IMR-90 (cell line): ENCODE measurements at regions not wholly inside any gene's neighbourhood (a gene's known extent, or its start where the extent isn't known, plus 50 kb on each side); places are given as distances from the start of the nearest gene placed in this dataset.

Source experiments
- ATAC-seq: fragments of 200-7000 bp; cut with Tn5 transposase; 2 replicates; pipeline ENCODE4 v1.9.1; 2020; ENCODE audit warnings: low read depth, mild to moderate bottlenecking, moderate library complexity
- BruUV-seq: library from RNA; stranded (reverse); fragments of 400-500 nt; replicated peaks from 2 replicates; lab custom pipeline; 2021; lab: Mats Ljungman, UMichigan
- CTCF ChIA-PET: fragments of 300-600 bp; formaldehyde crosslinking; extraction: SDS; loops from one replicate; lab custom pipeline; 2021; ENCODE audit warnings: antibody characterized with exemption; lab: Yijun Ruan, JAX
- POLR2A ChIA-PET: fragments of 300-600 bp; sonication (Branson Sonifier 250); formaldehyde crosslinking; loops from one replicate; lab custom pipeline; 2022; ENCODE audit warnings: antibody characterized with exemption; ENCODE audit not compliant: unreplicated experiment; lab: Charles Lee
- DNase-seq: peaks from one replicate; pipeline ENCODE4 v3.0.0; 2013
- H2AFZ ChIP-seq: replicated peaks from 2 replicates; pipeline ENCODE3; 2013; ENCODE audit warnings: low read length, mild to moderate bottlenecking; ENCODE audit not compliant: poor library complexity
- H2AK5ac ChIP-seq: 2 replicates; pipeline ENCODE4 v1.6.1; 2013; ENCODE audit warnings: low read depth, low read length, inconsistent platforms
- H2AK9ac ChIP-seq: replicated peaks from 2 replicates; pipeline ENCODE3; 2013; ENCODE audit warnings: mild to moderate bottlenecking, low read depth, low read length, moderate library complexity; ENCODE audit not compliant: poor library complexity
- H2BK120ac ChIP-seq: 2 replicates; pipeline ENCODE4 v1.6.1; 2013; ENCODE audit warnings: low read depth, low read length, inconsistent platforms
- H2BK15ac ChIP-seq: 3 replicates; pipeline ENCODE4 v1.6.1; 2013; ENCODE audit warnings: low read depth, low read length, inconsistent platforms
- H2BK20ac ChIP-seq: 2 replicates; pipeline ENCODE4 v1.6.1; 2013; ENCODE audit warnings: low read depth, mild to moderate bottlenecking, inconsistent platforms, low read length, moderate library complexity
- H2BK5ac ChIP-seq: 2 replicates; pipeline ENCODE4 v1.6.1; 2013; ENCODE audit warnings: mild to moderate bottlenecking, low read depth, low read length, inconsistent platforms; ENCODE audit not compliant: poor library complexity, severe bottlenecking
- H3K14ac ChIP-seq: replicated peaks from 2 replicates; pipeline ENCODE4 v1.6.1; 2013; ENCODE audit warnings: low read depth, low read length, inconsistent platforms
- H3K18ac ChIP-seq: 2 replicates; pipeline ENCODE4 v1.6.1; 2013; ENCODE audit warnings: low read depth, low read length, control low read depth
- H3K23ac ChIP-seq: 2 replicates; pipeline ENCODE4 v1.6.1; 2013; ENCODE audit warnings: low read depth, low read length, inconsistent platforms
- H3K27ac ChIP-seq: 2 replicates; pipeline ENCODE4 v1.5.1; 2013; ENCODE audit warnings: mild to moderate bottlenecking, control low read depth, low read length; ENCODE audit not compliant: insufficient read depth
- H3K27me3 ChIP-seq: 2 replicates; pipeline ENCODE4 v1.6.1; 2013; ENCODE audit warnings: low read length; ENCODE audit not compliant: control insufficient read depth, insufficient read depth
- H3K36me3 ChIP-seq: 2 replicates; pipeline ENCODE4 v1.6.1; 2013; ENCODE audit warnings: low read length, mixed read lengths; ENCODE audit not compliant: control insufficient read depth, insufficient read depth
- H3K4ac ChIP-seq: 2 replicates; pipeline ENCODE4 v1.6.1; 2013; ENCODE audit warnings: low read depth, low read length, inconsistent platforms
- H3K4me1 ChIP-seq: 2 replicates; pipeline ENCODE4 v1.6.1; 2013; ENCODE audit warnings: low read length, mixed read lengths; ENCODE audit not compliant: control insufficient read depth, insufficient read depth
- H3K4me2 ChIP-seq: 2 replicates; pipeline ENCODE4 v1.6.1; 2013; ENCODE audit warnings: low read depth, mild to moderate bottlenecking, control low read depth, low read length, moderate library complexity
- H3K4me3 ChIP-seq: 2 replicates; pipeline ENCODE4 v1.5.1; 2013; ENCODE audit warnings: low read depth, mild to moderate bottlenecking, control low read depth, low read length, moderate library complexity; ENCODE audit not compliant: insufficient read depth
- H3K56ac ChIP-seq: 2 replicates; pipeline ENCODE4 v1.6.1; 2013; ENCODE audit warnings: low read length, inconsistent platforms; ENCODE audit not compliant: insufficient read depth; ENCODE audit errors: extremely low read depth
- H3K79me1 ChIP-seq, 2 experiments: 2 replicates each; pipeline ENCODE4 v1.6.1; 2013; ENCODE audit warnings: low read length in 2 of 2, inconsistent platforms in 1 of 2, low read depth in 1 of 2
- H3K9ac ChIP-seq: 2 replicates; pipeline ENCODE4 v1.6.1; 2013; ENCODE audit warnings: low read depth, low read length, control low read depth
- H3K9me1 ChIP-seq: 2 replicates; pipeline ENCODE4 v1.6.1; 2013; ENCODE audit warnings: low read length, inconsistent platforms; ENCODE audit not compliant: insufficient read depth
- H3K9me3 ChIP-seq: 2 replicates; pipeline ENCODE4 v1.6.1; 2013; ENCODE audit warnings: low read length; ENCODE audit not compliant: control insufficient read depth, insufficient read depth
- H4K20me1 ChIP-seq: 2 replicates; pipeline ENCODE4 v1.6.1; 2013; ENCODE audit warnings: low read length, inconsistent platforms; ENCODE audit not compliant: insufficient read depth
- H4K5ac ChIP-seq: 2 replicates; pipeline ENCODE4 v1.6.1; 2013; ENCODE audit warnings: mild to moderate bottlenecking, low read depth, low read length, control low read depth
- H4K8ac ChIP-seq, 2 experiments: 2 replicates each; pipeline ENCODE4 v1.6.1; 2013; ENCODE audit warnings: low read depth in 2 of 2, low read length in 2 of 2, control low read depth in 1 of 2, inconsistent platforms in 1 of 2
- H4K91ac ChIP-seq: 2 replicates; pipeline ENCODE4 v1.6.1; 2013; ENCODE audit warnings: low read depth, low read length, inconsistent platforms; ENCODE audit not compliant: insufficient read depth
- BHLHE40 ChIP-seq: fragments of 150-350 bp; IDR thresholded peaks from 2 replicates; pipeline ENCODE4 v1.6.1; 2016; ENCODE audit warnings: mild to moderate bottlenecking, low read depth, low read length
- CEBPB ChIP-seq: IDR thresholded peaks from 2 replicates; pipeline ENCODE4 v1.6.1; 2012; ENCODE audit warnings: low read depth, low read length, improper control_type of control experiment
- CHD1 ChIP-seq: IDR thresholded peaks from 2 replicates; pipeline ENCODE4 v1.6.1; 2012; ENCODE audit warnings: low read depth, low read length, improper control_type of control experiment
- ELK1 ChIP-seq: fragments of 150-350 bp; IDR thresholded peaks from 2 replicates; pipeline ENCODE4 v1.6.1; 2016; ENCODE audit warnings: low read depth, mild to moderate bottlenecking, low read length, moderate library complexity, borderline replicate concordance
- FOS ChIP-seq: fragments of 150-350 bp; IDR thresholded peaks from 2 replicates; pipeline ENCODE4 v1.6.1; 2016; ENCODE audit warnings: low read depth, low read length
- MAFK ChIP-seq: IDR thresholded peaks from 2 replicates; pipeline ENCODE4 v1.6.1; 2012; ENCODE audit warnings: low read depth, low read length, improper control_type of control experiment
- NFE2L2 ChIP-seq: fragments of 150-350 bp; IDR thresholded peaks from 2 replicates; pipeline ENCODE4 v1.6.1; 2016; ENCODE audit warnings: low read depth, mild to moderate bottlenecking, low read length
- RAD21 ChIP-seq: IDR thresholded peaks from 2 replicates; pipeline ENCODE4 v1.6.1; 2012; ENCODE audit warnings: low read length, improper control_type of control experiment
- RCOR1 ChIP-seq: IDR thresholded peaks from 2 replicates; pipeline ENCODE4 v1.6.1; 2012; ENCODE audit warnings: mild to moderate bottlenecking, low read length, improper control_type of control experiment; ENCODE audit not compliant: insufficient replicate concordance
- RFX5 ChIP-seq: IDR thresholded peaks from 2 replicates; pipeline ENCODE4 v1.8.0; 2012; ENCODE audit warnings: low read depth, mild to moderate bottlenecking, low read length, moderate library complexity
- WGBS, 2 experiments: methylation state at CpG; one replicate each; pipeline versions ENCODE4 v1.1.5 to v1.1.7; 2013; ENCODE audit warnings: missing lambda C conversion rate in 2 of 2; ENCODE audit not compliant: insufficient read length in 1 of 2; ENCODE audit errors: extremely low coverage in 2 of 2; 5-methylcytosine and 5-hydroxymethylcytosine counted together
- dilution Hi-C: fragments of 300-500 bp; cut with HindIII; formaldehyde crosslinking; loops from one replicate; pipeline ENCODE4 v1.14.3; 2018; ENCODE audit warnings: low sequenced_read_pairs; ENCODE audit not compliant: unreplicated experiment
- in situ Hi-C: fragments of 300-500 bp; cut with MboI; formaldehyde crosslinking; loops from 3 replicates; pipeline ENCODE4 v1.14.3; 2019; ENCODE audit warnings: low sequenced_read_pairs, inconsistent platforms, mixed read lengths
- intact Hi-C: fragments of 100-400 bp; cut with micrococcal nuclease; formaldehyde crosslinking; loops from 2 replicates; pipeline ENCODE4 v1.10.0; 2022
- TF ChIP-seq, protein P1 (sequence below): conservative IDR thresholded peaks from 2 replicates; pipeline ENCODE4 v1.5.1; 2012; ENCODE audit warnings: mild to moderate bottlenecking, low read depth, low read length, improper control_type of control experiment

DNA sequence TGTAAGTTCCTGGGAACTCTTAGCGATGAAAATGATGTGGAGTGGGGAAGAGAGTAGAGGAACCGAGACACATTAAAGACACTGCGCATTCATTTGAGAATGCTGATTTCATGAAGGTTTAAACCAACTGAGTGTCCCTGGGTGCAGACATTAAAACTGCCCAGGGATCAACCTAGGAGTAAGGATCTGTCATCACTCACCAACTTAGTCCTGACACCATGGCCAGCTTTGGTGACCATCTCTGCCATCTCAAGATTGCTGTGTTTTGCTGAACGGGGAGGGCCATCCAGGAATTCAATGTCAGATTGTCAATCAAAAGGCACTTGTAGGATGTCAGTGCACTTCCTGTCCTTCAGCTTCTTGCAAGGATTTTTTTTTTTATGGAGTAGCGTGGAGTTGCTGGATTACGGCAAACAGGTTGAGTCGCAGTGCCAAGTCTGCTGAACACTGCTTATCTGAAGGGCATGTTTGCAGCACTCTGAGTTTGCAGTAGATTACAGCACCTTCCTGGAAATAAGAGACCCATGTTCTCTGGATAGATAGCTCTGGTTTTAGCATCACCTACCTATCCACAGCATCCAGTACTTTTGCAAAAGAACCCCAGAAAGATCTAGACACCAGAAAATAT lies 258.1 kb upstream of the IRX3 start:
- no peak overlapping the region for H2BK5ac ChIP-seq
- no TSS peak for BruUV-seq
- no peak overlapping the region for H3K4me3 ChIP-seq
- no peaks in the 10 kb centered on the region for H4K20me1 ChIP-seq
- DNase-seq: no peak
- H3K36me3 ChIP-seq: no peaks in the 10 kb centered on the region
- H3K9ac ChIP-seq: no peak overlapping the region
- H2AFZ ChIP-seq: no peak overlapping the region
- in situ Hi-C loops: no loop called here
- no peak overlapping the region for H3K4me2 ChIP-seq
- H2BK15ac ChIP-seq: no peak overlapping the region
- H3K14ac ChIP-seq: no peak overlapping the region
- no peaks in the 10 kb centered on the region for H3K4me1 ChIP-seq
- H3K4ac ChIP-seq: no peak overlapping the region
- H3K56ac ChIP-seq: no peak overlapping the region
- no peaks in the 10 kb centered on the region for H3K9me3 ChIP-seq
- ChIA-PET POLR2A (no interaction called here), CTCF (interaction anchor here (0.7 kb wide), 1 partner anchor 608 kb away, joined by 4 read pairs; no protein-coding TSS in a partner anchor)
- no peak overlapping the region for H2AK5ac ChIP-seq
- ATAC-seq: no peak
- dilution Hi-C loops: no loop called here
- no peak overlapping the region for H2BK120ac ChIP-seq
- no peak overlapping the region for H4K91ac ChIP-seq
- no peak overlapping the region for H2AK9ac ChIP-seq
- H3K23ac ChIP-seq: no peak overlapping the region
- H4K8ac ChIP-seq: no peak overlapping the region
- no peak overlapping the region for H3K27ac ChIP-seq
- no peaks in the 10 kb centered on the region for H3K79me1 ChIP-seq
- H4K5ac ChIP-seq: no peak overlapping the region
- H3K27me3 ChIP-seq: no peaks in the 10 kb centered on the region
- no peak for TF ChIP-seq CHD1
- TF ChIP-seq, protein P1, sequence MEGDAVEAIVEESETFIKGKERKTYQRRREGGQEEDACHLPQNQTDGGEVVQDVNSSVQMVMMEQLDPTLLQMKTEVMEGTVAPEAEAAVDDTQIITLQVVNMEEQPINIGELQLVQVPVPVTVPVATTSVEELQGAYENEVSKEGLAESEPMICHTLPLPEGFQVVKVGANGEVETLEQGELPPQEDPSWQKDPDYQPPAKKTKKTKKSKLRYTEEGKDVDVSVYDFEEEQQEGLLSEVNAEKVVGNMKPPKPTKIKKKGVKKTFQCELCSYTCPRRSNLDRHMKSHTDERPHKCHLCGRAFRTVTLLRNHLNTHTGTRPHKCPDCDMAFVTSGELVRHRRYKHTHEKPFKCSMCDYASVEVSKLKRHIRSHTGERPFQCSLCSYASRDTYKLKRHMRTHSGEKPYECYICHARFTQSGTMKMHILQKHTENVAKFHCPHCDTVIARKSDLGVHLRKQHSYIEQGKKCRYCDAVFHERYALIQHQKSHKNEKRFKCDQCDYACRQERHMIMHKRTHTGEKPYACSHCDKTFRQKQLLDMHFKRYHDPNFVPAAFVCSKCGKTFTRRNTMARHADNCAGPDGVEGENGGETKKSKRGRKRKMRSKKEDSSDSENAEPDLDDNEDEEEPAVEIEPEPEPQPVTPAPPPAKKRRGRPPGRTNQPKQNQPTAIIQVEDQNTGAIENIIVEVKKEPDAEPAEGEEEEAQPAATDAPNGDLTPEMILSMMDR: no peak
- TF ChIP-seq MAFK: no peak
- TF ChIP-seq CEBPB: no peak
- TF ChIP-seq NFE2L2: no peak
- TF ChIP-seq FOS: no peak
- no peak for TF ChIP-seq BHLHE40
- no peak for TF ChIP-seq RAD21
- no peak for TF ChIP-seq ELK1
- no peak for TF ChIP-seq RFX5
- no peak for TF ChIP-seq RCOR1
- no peak overlapping the region for H3K18ac ChIP-seq
- H3K9me1 ChIP-seq: no peaks in the 10 kb centered on the region
- H2BK20ac ChIP-seq: no peak overlapping the region
- intact Hi-C loops: no loop called here
- WGBS, 2 experiments: 67% methylated on average over 2 of the region's 7 CpGs; no CpG with 5 or more reads in 1 of the 2 experiments
